22Rv1 (cell line): ENCODE measurements at regions not wholly inside any gene's neighbourhood (a gene's known extent, or its start where the extent isn't known, plus 50 kb on each side); places are given as distances from the start of the nearest gene placed in this dataset.

Source experiments
- CTCF ChIP-seq: fragments of 450-650 bp; IDR thresholded peaks from 2 replicates; pipeline ENCODE4 v1.5.1; 2017; ENCODE audit warnings: mild to moderate bottlenecking
- ZFX ChIP-seq: fragments of 450-650 bp; IDR thresholded peaks from 2 replicates; pipeline ENCODE4 v1.6.1; 2017; ENCODE audit warnings: antibody characterized with exemption, borderline replicate concordance

GRCh38 chr13:99736541-99736940 is 235.0 kb downstream of the ZIC5 start:
- TF ChIP-seq CTCF (no peak), ZFX (no peak)
